ENCODE measurements at regions not wholly inside any gene's neighbourhood (a gene's known extent, or its start where the extent isn't known, plus 50 kb on each side); places are given as distances from the start of the nearest gene placed in this dataset.

GRCh38 chr13:75219479-75220237, 262.3 kb downstream of the TBC1D4 start:
- no peaks in the 10 kb centered on the region for H3K36me3 ChIP-seq
- no peak overlapping the region for H3K27ac ChIP-seq
- peak overlapping the region in 1 of 2 donors; percentile 24 for H3K4me3 ChIP-seq
- H3K9me3 ChIP-seq: no peaks in the 10 kb centered on the region
- no peak for DNase-seq (ENCODE audit: extremely low spot score in 2 of 2)
- H3K27me3 ChIP-seq: no peaks in the 10 kb centered on the region
- H3K4me1 ChIP-seq: peaks cover 11% of the 10 kb centered on the region
- TF ChIP-seq CTCF (IDR thresholded peaks at IDR 0.05): peak; percentile 63 to 93 (median 88)
- peak in 1 of 2 donors; percentile 36 for TF ChIP-seq POLR2AphosphoS5 (IDR thresholded peaks at IDR 0.05; ENCODE audit: insufficient read depth in 1 of 2, low read depth in 1 of 2)
- TF ChIP-seq POLR2A (IDR thresholded peaks at IDR 0.05): no peak
- intact Hi-C loops (cut with DNase I): loop anchor here (10.0 kb wide), 2 partner anchors 1385 to 1465 kb away; no protein-coding TSS in a partner anchor

DNA sequence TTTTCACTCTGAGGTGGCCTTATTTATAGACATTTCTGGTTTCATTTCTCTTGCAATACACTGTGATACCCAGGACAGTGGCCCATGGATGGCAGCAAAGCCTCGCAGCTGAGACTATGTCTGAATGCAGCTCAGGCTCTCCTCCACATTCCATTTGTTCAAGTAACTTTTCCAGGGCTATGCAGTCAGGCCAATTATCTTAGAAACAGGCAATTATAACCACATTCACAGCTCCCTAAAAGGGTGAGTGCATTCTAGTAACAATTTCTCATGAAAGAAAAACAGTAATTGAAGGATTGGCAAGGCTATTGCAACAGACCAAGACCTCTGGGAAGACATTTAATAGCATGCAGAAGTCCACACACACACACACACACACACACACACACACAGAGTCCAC, 264.0 kb downstream of the TBC1D4 start:
- Histone ChIP-seq H3K36me3 (no peaks in the 10 kb centered on the region), H3K9me3 (no peaks in the 10 kb centered on the region), H3K27ac (no peak overlapping the region), H3K27me3 (no peaks in the 10 kb centered on the region), H3K4me1 (peaks cover 11% of the 10 kb centered on the region), H3K4me3 (no peak overlapping the region)
- no peak for DNase-seq (ENCODE audit: extremely low spot score in 2 of 2)
- TF ChIP-seq POLR2A (IDR thresholded peaks at IDR 0.05): no peak
- TF ChIP-seq CTCF (IDR thresholded peaks at IDR 0.05): no peak
- TF ChIP-seq POLR2AphosphoS5 (IDR thresholded peaks at IDR 0.05; ENCODE audit: insufficient read depth in 1 of 2, low read depth in 1 of 2): no peak
- intact Hi-C loops (cut with DNase I): no loop called here

DNA sequence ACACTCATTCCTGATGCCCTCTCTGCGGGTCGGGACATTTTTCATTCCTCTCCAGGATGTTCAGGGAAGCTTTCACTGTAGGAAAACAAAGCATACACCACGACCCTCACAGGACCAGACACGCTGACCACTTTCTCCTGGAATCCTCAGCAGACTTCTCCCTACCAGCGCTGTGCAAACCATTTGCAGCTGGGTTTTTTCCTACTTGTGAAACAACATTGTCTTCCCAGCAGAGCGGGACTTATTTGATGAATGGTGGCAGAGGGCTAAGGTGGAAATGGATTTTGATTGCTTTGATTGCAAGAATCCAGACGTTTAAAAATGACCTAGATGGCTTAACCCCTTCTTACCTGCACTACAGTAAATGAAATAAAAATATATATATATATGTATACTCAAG, 265.9 kb downstream of the TBC1D4 start:
- Histone ChIP-seq H3K27me3 (no peaks in the 10 kb centered on the region), H3K36me3 (no peaks in the 10 kb centered on the region), H3K4me3 (no peak overlapping the region), H3K9me3 (no peaks in the 10 kb centered on the region), H3K27ac (no peak overlapping the region), H3K4me1 (peaks cover 11% of the 10 kb centered on the region)
- TF ChIP-seq CTCF (IDR thresholded peaks at IDR 0.05): no peak
- no peak for TF ChIP-seq POLR2A (IDR thresholded peaks at IDR 0.05)
- no peak for TF ChIP-seq POLR2AphosphoS5 (IDR thresholded peaks at IDR 0.05; ENCODE audit: insufficient read depth in 1 of 2, low read depth in 1 of 2)
- intact Hi-C loops (cut with DNase I): no loop called here
- DNase-seq (ENCODE audit: extremely low spot score in 2 of 2): no peak

DNA sequence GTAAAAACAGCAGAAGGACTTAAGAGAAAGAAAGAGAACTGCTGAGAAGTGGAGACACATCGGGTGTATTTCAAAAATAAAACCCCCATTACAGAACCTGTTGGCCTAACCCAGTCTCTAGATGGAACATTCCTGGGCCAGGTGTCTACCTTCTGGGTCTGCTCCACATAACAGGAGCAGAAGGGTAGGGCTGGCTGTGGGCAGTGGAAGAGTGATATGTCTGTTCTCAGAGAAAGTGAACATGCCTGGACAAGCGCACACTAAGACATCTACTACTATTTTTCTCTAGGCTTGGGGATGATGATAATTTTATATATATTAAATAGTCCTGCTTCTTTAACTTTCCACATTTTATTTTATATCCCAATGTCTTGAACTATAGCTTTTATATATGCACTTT, 267.1 kb downstream of the TBC1D4 start:
- TF ChIP-seq POLR2AphosphoS5 (IDR thresholded peaks at IDR 0.05; ENCODE audit: insufficient read depth in 1 of 2, low read depth in 1 of 2) (no peak), POLR2A (IDR thresholded peaks at IDR 0.05) (no peak), CTCF (IDR thresholded peaks at IDR 0.05) (no peak)
- no peaks in the 10 kb centered on the region for H3K36me3 ChIP-seq
- no peaks in the 10 kb centered on the region for H3K9me3 ChIP-seq
- intact Hi-C loops (cut with DNase I): no loop called here
- no peak overlapping the region for H3K4me3 ChIP-seq
- H3K27ac ChIP-seq: no peak overlapping the region
- peaks cover 6% of the 10 kb centered on the region for H3K4me1 ChIP-seq
- H3K27me3 ChIP-seq: no peaks in the 10 kb centered on the region
- no peak for DNase-seq (ENCODE audit: extremely low spot score in 2 of 2)

- Histone ChIP-seq H3K36me3 (no peaks in the 10 kb centered on the region), H3K27me3 (no peaks in the 10 kb centered on the region), H3K9me3 (no peaks in the 10 kb centered on the region), H3K27ac (no peak overlapping the region), H3K4me3 (no peak overlapping the region), H3K4me1 (no peaks in the 10 kb centered on the region)
- no peak for DNase-seq (ENCODE audit: extremely low spot score in 2 of 2)
- intact Hi-C loops (cut with DNase I): no loop called here
- no peak for TF ChIP-seq POLR2A (IDR thresholded peaks at IDR 0.05)
- no peak for TF ChIP-seq POLR2AphosphoS5 (IDR thresholded peaks at IDR 0.05; ENCODE audit: insufficient read depth in 1 of 2, low read depth in 1 of 2)
- no peak for TF ChIP-seq CTCF (IDR thresholded peaks at IDR 0.05)
Observed at GRCh38 chr13:75202981-75203380, 279.0 kb downstream of the TBC1D4 start.
